ENCODE measurements at regions not wholly inside any gene's neighbourhood (a gene's known extent, or its start where the extent isn't known, plus 50 kb on each side); places are given as distances from the start of the nearest gene placed in this dataset.

GRCh38 chr22:49608660-49609059, 219.0 kb downstream of the BRD1 start:
- no peak for TF ChIP-seq CTCF (IDR thresholded peaks at IDR 0.05)
- TF ChIP-seq EP300 (IDR thresholded peaks at IDR 0.05) = no peak
- no peak for TF ChIP-seq POLR2AphosphoS5 (IDR thresholded peaks at IDR 0.05)
- TF ChIP-seq POLR2A (IDR thresholded peaks at IDR 0.05) = no peak
- Histone ChIP-seq H3K4me3 (no peak overlapping the region), H3K27ac (no peak overlapping the region), H3K9me3 (peaks cover 7 to 46% (median 28%) of the 10 kb centered on the region in 4 donors), H3K4me1 (no peaks in the 10 kb centered on the region), H3K27me3 (peaks cover 0 to under 1% (median 0%) of the 10 kb centered on the region in 3 donors), H3K36me3 (no peaks in the 10 kb centered on the region)
- no peak for DNase-seq
- WGBS, 5 donors = 82 to 90% (median 89%) methylated on average over 14 of the region's 14 CpGs
- intact Hi-C loops (cut with DNase I; ENCODE audit: low total_unique reads) = no loop called here

GRCh38 chr22:49608228-49608627, 219.4 kb downstream of the BRD1 start:
- no peak overlapping the region for H3K27ac ChIP-seq
- H3K36me3 ChIP-seq = no peaks in the 10 kb centered on the region
- 68 to 84% (median 79%) methylated on average over 6 to 8 of the region's 8 CpGs for WGBS, 5 donors
- intact Hi-C loops (cut with DNase I; ENCODE audit: low total_unique reads) = no loop called here
- TF ChIP-seq CTCF (IDR thresholded peaks at IDR 0.05) (no peak), POLR2A (IDR thresholded peaks at IDR 0.05) (no peak), EP300 (IDR thresholded peaks at IDR 0.05) (no peak), POLR2AphosphoS5 (IDR thresholded peaks at IDR 0.05) (no peak)
- H3K9me3 ChIP-seq = peaks cover 6 to 45% (median 24%) of the 10 kb centered on the region in 4 donors
- H3K27me3 ChIP-seq = no peaks in the 10 kb centered on the region
- H3K4me3 ChIP-seq = no peak overlapping the region
- no peak for DNase-seq
- H3K4me1 ChIP-seq = no peaks in the 10 kb centered on the region

- DNase-seq = no peak
- H3K36me3 ChIP-seq = no peaks in the 10 kb centered on the region
- peaks cover 2 to 40% (median 19%) of the 10 kb centered on the region in 4 donors for H3K9me3 ChIP-seq
- no peaks in the 10 kb centered on the region for H3K4me1 ChIP-seq
- intact Hi-C loops (cut with DNase I; ENCODE audit: low total_unique reads) = no loop called here
- no peak overlapping the region for H3K27ac ChIP-seq
- H3K4me3 ChIP-seq = no peak overlapping the region
- TF ChIP-seq POLR2AphosphoS5 (IDR thresholded peaks at IDR 0.05) (no peak), CTCF (IDR thresholded peaks at IDR 0.05) (no peak), EP300 (IDR thresholded peaks at IDR 0.05) (no peak), POLR2A (IDR thresholded peaks at IDR 0.05) (no peak)
- WGBS, 5 donors = 83 to 88% (median 84%) methylated on average over 13 of the region's 13 CpGs
- no peaks in the 10 kb centered on the region for H3K27me3 ChIP-seq
Observed at GRCh38 chr22:49607821-49608220, 219.9 kb downstream of the BRD1 start.

GRCh38 chr22:49606562-49607290, 220.9 kb downstream of the BRD1 start:
- no peak for DNase-seq
- Histone ChIP-seq H3K4me3 (no peak overlapping the region), H3K27ac (no peak overlapping the region), H3K9me3 (peaks cover 0 to 39% (median 15%) of the 10 kb centered on the region in 4 donors), H3K27me3 (no peaks in the 10 kb centered on the region), H3K36me3 (no peaks in the 10 kb centered on the region), H3K4me1 (no peaks in the 10 kb centered on the region)
- TF ChIP-seq POLR2AphosphoS5 (IDR thresholded peaks at IDR 0.05) (no peak), POLR2A (IDR thresholded peaks at IDR 0.05) (no peak), CTCF (IDR thresholded peaks at IDR 0.05) (no peak), EP300 (IDR thresholded peaks at IDR 0.05) (no peak)
- intact Hi-C loops (cut with DNase I; ENCODE audit: low total_unique reads) = no loop called here
- 83 to 89% (median 86%) methylated on average over 16 to 18 of the region's 18 CpGs for WGBS, 5 donors
